Pons (tissue), 1 donor: ENCODE measurements at regions not wholly inside any gene's neighbourhood (a gene's known extent, or its start where the extent isn't known, plus 50 kb on each side); places are given as distances from the start of the nearest gene placed in this dataset.

Experiments used
- DNase-seq: peaks from one replicate; pipeline ENCODE4 v3.0.0-alpha.2; 2016; ENCODE audit warnings: low spot score

DNA sequence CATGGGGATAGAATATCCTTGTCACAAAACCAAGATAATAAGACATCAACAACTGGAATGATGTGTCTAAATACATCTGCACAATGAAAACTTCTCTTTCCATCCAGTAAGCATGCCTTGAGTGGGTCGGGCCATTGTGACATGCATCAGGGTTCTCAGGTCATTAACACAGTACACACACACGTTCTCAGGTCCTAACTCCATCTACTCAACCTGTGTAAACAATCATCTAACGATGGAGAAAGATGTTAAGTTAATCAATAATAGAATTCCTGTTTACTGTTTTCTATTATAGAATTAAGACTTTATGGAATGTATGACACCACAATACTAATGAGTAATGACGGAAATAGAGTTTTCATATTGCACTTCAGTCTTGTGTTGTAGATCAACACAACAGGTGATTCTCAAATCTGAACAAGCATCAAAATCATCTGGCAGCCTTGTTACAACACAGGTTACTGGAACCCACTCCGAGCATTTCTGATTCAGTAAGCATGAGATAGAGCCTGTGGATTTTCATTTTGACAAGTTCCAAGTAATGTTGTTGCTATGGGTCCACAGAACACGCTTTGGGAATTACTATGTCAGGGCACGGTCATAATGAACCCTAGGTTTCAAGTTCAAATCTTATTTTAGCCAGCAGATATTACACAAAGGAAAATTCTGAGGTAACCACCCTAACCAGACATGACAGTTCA is 315.8 kb upstream of the TEX13C start:
- no peak for DNase-seq

DNA sequence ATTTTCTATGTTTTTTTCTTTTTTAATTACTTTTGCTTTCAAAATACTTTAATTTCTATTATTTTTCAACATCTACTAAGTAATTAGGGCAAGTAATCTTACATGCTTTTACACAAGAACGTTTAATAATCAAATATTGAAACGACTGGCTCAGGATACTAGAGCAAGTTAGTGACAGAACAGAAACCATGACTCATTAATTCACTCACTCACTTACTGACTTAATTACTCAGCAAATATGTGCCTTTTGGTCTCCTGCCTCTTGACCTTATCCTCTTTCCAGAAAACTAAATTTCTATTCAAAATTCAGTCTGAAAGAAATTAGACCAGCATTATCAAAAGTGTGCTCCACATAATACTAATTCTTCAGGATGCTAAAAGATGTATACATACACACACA is 314.9 kb upstream of the TEX13C start:
- DNase-seq = no peak

- no peak for DNase-seq
These were observed 313.8 kb upstream of the TEX13C start for GRCh38 chrX:125005863-125006262.

GRCh38 chrX:125006704-125007103 is 313.0 kb upstream of the TEX13C start:
- no peak for DNase-seq

GRCh38 chrX:125012585-125012984 is 307.1 kb upstream of the TEX13C start:
- DNase-seq = no peak

DNA sequence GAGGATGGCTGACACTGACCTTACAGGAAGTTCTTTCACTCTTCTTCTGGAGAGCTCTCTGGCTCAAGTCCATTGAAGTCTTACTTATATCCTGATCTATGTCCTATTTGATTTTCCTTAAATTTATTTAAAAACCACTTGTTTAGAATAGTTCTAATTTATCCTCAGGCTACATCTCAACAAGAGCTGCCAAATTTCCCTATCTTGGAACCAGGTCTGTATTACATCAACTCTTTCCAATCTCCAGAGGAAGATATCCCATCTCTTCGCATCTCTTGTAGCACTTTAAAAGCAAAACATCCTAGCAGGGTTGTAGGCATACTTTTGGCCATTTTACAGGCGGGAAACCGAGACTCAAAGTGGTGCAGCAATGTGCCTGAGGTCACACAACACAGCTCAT is 290.5 kb upstream of the TEX13C start:
- DNase-seq = no peak
